Muscle of leg (tissue), 3 donors: ENCODE measurements at regions not wholly inside any gene's neighbourhood (a gene's known extent, or its start where the extent isn't known, plus 50 kb on each side); places are given as distances from the start of the nearest gene placed in this dataset.

Experiments used
- DNase-seq: peaks from one replicate; pipeline ENCODE4 v3.0.0; 2013
- H3K27ac ChIP-seq: one replicate; pipeline ENCODE4 v1.5.1; 2013; ENCODE audit warnings: mild to moderate bottlenecking, low read length, control low read depth
- H3K27me3 ChIP-seq: one replicate; pipeline ENCODE4 v1.6.1; 2013; ENCODE audit warnings: low read length; ENCODE audit not compliant: control insufficient read depth, insufficient read depth
- H3K36me3 ChIP-seq: one replicate; pipeline ENCODE4 v1.6.1; 2013; ENCODE audit warnings: low read length; ENCODE audit not compliant: control insufficient read depth, insufficient read depth
- H3K4me1 ChIP-seq: one replicate; pipeline ENCODE4 v1.6.1; 2013; ENCODE audit warnings: low read length; ENCODE audit not compliant: control insufficient read depth, insufficient read depth
- H3K4me3 ChIP-seq: one replicate; pipeline ENCODE4 v1.5.1; 2013; ENCODE audit warnings: low read length, control low read depth
- H3K9me3 ChIP-seq: replicated peaks from 2 replicates; pipeline ENCODE4 v1.6.1; 2013; ENCODE audit warnings: low read depth, low read length; ENCODE audit not compliant: control insufficient read depth
- WGBS: methylation state at CpG from one replicate; pipeline ENCODE4 v1.1.5; 2013; ENCODE audit warnings: missing lambda C conversion rate; ENCODE audit not compliant: insufficient coverage; 5-methylcytosine and 5-hydroxymethylcytosine counted together

GRCh38 chr2:19810148-19810547, 91.6 kb downstream of the TTC32 start:
- 94% methylated on average over 2 of the region's 5 CpGs for WGBS
- H3K9me3 ChIP-seq: no peaks in the 10 kb centered on the region
- no peaks in the 10 kb centered on the region for H3K27me3 ChIP-seq
- DNase-seq: no peak
- no peaks in the 10 kb centered on the region for H3K36me3 ChIP-seq
- no peak overlapping the region for H3K27ac ChIP-seq
- peaks cover 34% of the 10 kb centered on the region for H3K4me1 ChIP-seq
- H3K4me3 ChIP-seq: no peak overlapping the region

- 85% methylated on average over 4 of the region's 7 CpGs for WGBS
- no peaks in the 10 kb centered on the region for H3K27me3 ChIP-seq
- H3K9me3 ChIP-seq: no peaks in the 10 kb centered on the region
- no peaks in the 10 kb centered on the region for H3K36me3 ChIP-seq
- no peak overlapping the region for H3K4me3 ChIP-seq
- no peak overlapping the region for H3K27ac ChIP-seq
- no peak for DNase-seq
- peaks cover 34% of the 10 kb centered on the region for H3K4me1 ChIP-seq
Observed at GRCh38 chr2:19809206-19809605, 92.6 kb downstream of the TTC32 start.

- no peak for DNase-seq
- no peak overlapping the region for H3K27ac ChIP-seq
- H3K36me3 ChIP-seq: no peaks in the 10 kb centered on the region
- H3K4me1 ChIP-seq: peaks cover 34% of the 10 kb centered on the region
- no peak overlapping the region for H3K4me3 ChIP-seq
- no peaks in the 10 kb centered on the region for H3K27me3 ChIP-seq
- H3K9me3 ChIP-seq: no peaks in the 10 kb centered on the region
- WGBS: 80% methylated on average over 1 of the region's 3 CpGs
Observed at GRCh38 chr2:19807866-19808265, 93.9 kb downstream of the TTC32 start.

GRCh38 chr2:19807346-19807745, 94.4 kb downstream of the TTC32 start:
- H3K9me3 ChIP-seq: no peaks in the 10 kb centered on the region
- no peak overlapping the region for H3K4me3 ChIP-seq
- no peaks in the 10 kb centered on the region for H3K27me3 ChIP-seq
- peaks cover 34% of the 10 kb centered on the region for H3K4me1 ChIP-seq
- no peak overlapping the region for H3K27ac ChIP-seq
- DNase-seq: no peak
- H3K36me3 ChIP-seq: no peaks in the 10 kb centered on the region

GRCh38 chr2:19806591-19806990, 95.2 kb downstream of the TTC32 start:
- H3K27me3 ChIP-seq: no peaks in the 10 kb centered on the region
- no CpG with 5 or more reads among the region's 2 CpGs for WGBS
- no peak overlapping the region for H3K27ac ChIP-seq
- H3K4me1 ChIP-seq: peaks cover 40% of the 10 kb centered on the region
- H3K9me3 ChIP-seq: no peaks in the 10 kb centered on the region
- no peaks in the 10 kb centered on the region for H3K36me3 ChIP-seq
- H3K4me3 ChIP-seq: no peak overlapping the region
- DNase-seq: no peak

GRCh38 chr2:19806131-19806530, 95.7 kb downstream of the TTC32 start:
- DNase-seq: no peak
- H3K9me3 ChIP-seq: no peaks in the 10 kb centered on the region
- H3K36me3 ChIP-seq: no peaks in the 10 kb centered on the region
- H3K4me3 ChIP-seq: no peak overlapping the region
- no peaks in the 10 kb centered on the region for H3K27me3 ChIP-seq
- H3K4me1 ChIP-seq: peaks cover 40% of the 10 kb centered on the region
- 79% methylated on average over 4 of the region's 4 CpGs for WGBS
- H3K27ac ChIP-seq: no peak overlapping the region

- 84% methylated on average over 4 of the region's 4 CpGs for WGBS
- Histone ChIP-seq H3K27me3 (no peaks in the 10 kb centered on the region), H3K4me3 (no peak overlapping the region), H3K4me1 (peaks cover 39% of the 10 kb centered on the region), H3K9me3 (no peaks in the 10 kb centered on the region), H3K36me3 (no peaks in the 10 kb centered on the region), H3K27ac (no peak overlapping the region)
- no peak for DNase-seq
Observed at GRCh38 chr2:19805266-19805665, 96.5 kb downstream of the TTC32 start.

GRCh38 chr2:19804639-19805260, 97.0 kb downstream of the TTC32 start:
- Histone ChIP-seq H3K27ac (no peak overlapping the region), H3K27me3 (no peaks in the 10 kb centered on the region), H3K4me1 (peaks cover 38% of the 10 kb centered on the region), H3K9me3 (no peaks in the 10 kb centered on the region), H3K36me3 (no peaks in the 10 kb centered on the region), H3K4me3 (no peak overlapping the region)
- DNase-seq: no peak
- WGBS: 30% methylated on average over 2 of the region's 3 CpGs

- H3K4me3 ChIP-seq: no peak overlapping the region
- no peak overlapping the region for H3K27ac ChIP-seq
- H3K36me3 ChIP-seq: no peaks in the 10 kb centered on the region
- DNase-seq: no peak
- H3K27me3 ChIP-seq: no peaks in the 10 kb centered on the region
- H3K4me1 ChIP-seq: peaks cover 37% of the 10 kb centered on the region
- 38% methylated on average over 3 of the region's 4 CpGs for WGBS
- H3K9me3 ChIP-seq: no peaks in the 10 kb centered on the region
Observed at GRCh38 chr2:19802086-19802841, 99.5 kb downstream of the TTC32 start.

GRCh38 chr2:19801367-19802080, 100.3 kb downstream of the TTC32 start:
- Histone ChIP-seq H3K27ac (no peak overlapping the region), H3K36me3 (no peaks in the 10 kb centered on the region), H3K4me3 (no peak overlapping the region), H3K4me1 (peaks cover 30% of the 10 kb centered on the region), H3K27me3 (no peaks in the 10 kb centered on the region), H3K9me3 (no peaks in the 10 kb centered on the region)
- 56% methylated on average over 13 of the region's 15 CpGs for WGBS
- DNase-seq: peak; percentile 81
